ENCODE measurements at regions not wholly inside any gene's neighbourhood (a gene's known extent, or its start where the extent isn't known, plus 50 kb on each side); places are given as distances from the start of the nearest gene placed in this dataset.

DNA sequence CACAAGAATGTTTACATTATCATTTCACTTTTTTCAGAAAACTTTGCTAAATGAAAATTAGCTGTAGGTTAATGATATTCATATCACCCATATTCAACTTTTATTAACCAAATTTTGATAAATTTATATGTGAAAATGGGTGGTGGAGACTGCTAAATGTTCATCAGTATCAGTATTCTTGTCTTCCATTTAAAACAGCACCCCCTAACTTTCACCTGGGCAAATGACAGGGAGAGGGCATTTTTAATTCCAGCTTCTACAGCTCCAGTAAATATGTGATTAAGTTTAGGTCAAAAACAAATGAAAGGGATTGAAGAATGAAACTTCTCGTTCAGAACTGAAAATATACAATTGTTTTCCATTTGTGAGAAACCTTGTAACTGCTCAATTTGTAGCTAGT, 722.2 kb downstream of the KCNT2 start:
- TF ChIP-seq POLR2A (IDR thresholded peaks at IDR 0.05) (no peak), CTCF (IDR thresholded peaks at IDR 0.05) (no peak)
